Transverse colon (tissue), 4 donors: ENCODE measurements at regions not wholly inside any gene's neighbourhood (a gene's known extent, or its start where the extent isn't known, plus 50 kb on each side); places are given as distances from the start of the nearest gene placed in this dataset.

ENCODE experiments used
- DNase-seq: peaks from one replicate; pipeline ENCODE4 v3.0.0-alpha.2; 2019
- H3K27ac ChIP-seq, 4 donors: fragments of 200-600 bp; sonication (generic); 2 replicates each; pipeline ENCODE4 v1.5.1; 2016 to 2018; ENCODE audit warnings: inconsistent platforms in 4 of 4
- H3K27me3 ChIP-seq: fragments of 200-600 bp; sonication (generic); 2 replicates; pipeline ENCODE4 v1.5.1; 2017; ENCODE audit warnings: inconsistent platforms
- H3K36me3 ChIP-seq, 4 donors: fragments of 200-600 bp; sonication (generic); 2 replicates each; pipeline ENCODE4 v1.5.1; 2017 to 2019; ENCODE audit warnings: inconsistent platforms in 4 of 4
- H3K4me1 ChIP-seq, 4 donors: fragments of 200-600 bp; sonication (generic); 2 replicates each; pipeline ENCODE4 v1.5.1; 2017 to 2020; ENCODE audit warnings: inconsistent platforms in 4 of 4
- H3K4me3 ChIP-seq, 4 donors: fragments of 200-600 bp; sonication (generic); 1 replicate in 1 of 4; 2 replicates in 3 of 4; pipeline versions ENCODE4 v1.5.1 to v1.6.1; 2017 to 2019; ENCODE audit warnings: inconsistent platforms in 4 of 4
- H3K9me3 ChIP-seq, 2 donors: fragments of 200-600 bp; sonication (generic); 2 replicates each; pipeline ENCODE4 v1.5.1; 2017 to 2019; ENCODE audit warnings: inconsistent platforms in 2 of 2
- CTCF ChIP-seq, 5 experiments: fragments of 200-600 bp in 3 of 5; fragments of 450-650 bp in 2 of 5; sonication (generic) in 3 of 5; IDR thresholded peaks; 1 replicate in 2 of 5; 2 replicates in 3 of 5; pipeline ENCODE4 v1.5.1; 2016 to 2017; ENCODE audit warnings: antibody characterized with exemption in 5 of 5, inconsistent platforms in 3 of 5, mild to moderate bottlenecking in 2 of 5, moderate library complexity in 1 of 5
- EP300 ChIP-seq: sonication (generic); formaldehyde crosslinking; IDR thresholded peaks from one replicate; pipeline ENCODE4 v1.6.1; 2017; ENCODE audit warnings: antibody characterized with exemption, low read depth
- POLR2A ChIP-seq: fragments of 450-650 bp; IDR thresholded peaks from one replicate; pipeline ENCODE4 v1.6.1; 2016; ENCODE audit warnings: antibody characterized with exemption, mild to moderate bottlenecking, moderate library complexity
- POLR2AphosphoS5 ChIP-seq, 3 donors: sonication (generic); formaldehyde crosslinking; IDR thresholded peaks; one replicate each; pipeline ENCODE4 v1.6.1; 2016; ENCODE audit warnings: antibody characterized with exemption in 3 of 3
- WGBS, 2 donors: methylation state at CpG; one replicate each; pipeline ENCODE4 v1.1.5; 2018; ENCODE audit warnings: low coverage in 1 of 2; 5-methylcytosine and 5-hydroxymethylcytosine counted together
- in situ Hi-C, 4 donors: fragments of 200-750 bp; cut with MboI; loops; one replicate each; pipeline versions ENCODE4 v1.15.0 to v1.15.1; 2017; ENCODE audit warnings: low sequenced_read_pairs in 3 of 4, low pct_ligation_motif_present in 1 of 4, low pct_unique_long_range_greater_than_20kb in 1 of 4
- intact Hi-C: fragments of 100-400 bp; cut with DNase I; formaldehyde crosslinking; loops from one replicate; pipeline ENCODE4 v1.15.1; 2023; ENCODE audit warnings: low total_unique reads

GRCh38 chrX:128769495-128769894 lies 717.3 kb upstream of the ACTRT1 start:
- Histone ChIP-seq H3K27ac (no peak overlapping the region), H3K4me3 (no peak overlapping the region), H3K4me1 (no peaks in the 10 kb centered on the region), H3K36me3 (no peaks in the 10 kb centered on the region), H3K9me3 (no peaks in the 10 kb centered on the region), H3K27me3 (no peaks in the 10 kb centered on the region)
- 57% methylated on average over 2 of the region's 2 CpGs; no CpG with 5 or more reads in 1 of the 2 donors for WGBS, 2 donors
- in situ Hi-C loops, result no loop called here
- no peak for DNase-seq
- TF ChIP-seq POLR2AphosphoS5 (IDR thresholded peaks at IDR 0.05) (no peak), EP300 (no peak), POLR2A (no peak), CTCF (IDR thresholded peaks at IDR 0.05) (no peak)
- intact Hi-C loops, result no loop called here

GRCh38 chrX:128759745-128760144 lies 707.5 kb upstream of the ACTRT1 start:
- Histone ChIP-seq H3K27me3 (no peaks in the 10 kb centered on the region), H3K36me3 (no peaks in the 10 kb centered on the region), H3K4me3 (no peak overlapping the region), H3K4me1 (no peaks in the 10 kb centered on the region), H3K27ac (no peak overlapping the region), H3K9me3 (no peaks in the 10 kb centered on the region)
- 69% methylated on average over 3 of the region's 3 CpGs; no CpG with 5 or more reads in 1 of the 2 donors for WGBS, 2 donors
- no peak for DNase-seq
- intact Hi-C loops, result no loop called here
- in situ Hi-C loops, result no loop called here
- TF ChIP-seq EP300, result no peak
- no peak for TF ChIP-seq POLR2A
- TF ChIP-seq CTCF (IDR thresholded peaks at IDR 0.05), result no peak
- TF ChIP-seq POLR2AphosphoS5 (IDR thresholded peaks at IDR 0.05), result no peak

- H3K4me3 ChIP-seq, result no peak overlapping the region
- no peaks in the 10 kb centered on the region for H3K27me3 ChIP-seq
- DNase-seq, result no peak
- H3K4me1 ChIP-seq, result no peaks in the 10 kb centered on the region
- no peak for TF ChIP-seq CTCF (IDR thresholded peaks at IDR 0.05)
- TF ChIP-seq EP300, result no peak
- TF ChIP-seq POLR2AphosphoS5 (IDR thresholded peaks at IDR 0.05), result no peak
- no peak for TF ChIP-seq POLR2A
- in situ Hi-C loops, result no loop called here
- no peak overlapping the region for H3K27ac ChIP-seq
- intact Hi-C loops, result no loop called here
- H3K36me3 ChIP-seq, result no peaks in the 10 kb centered on the region
- no peaks in the 10 kb centered on the region for H3K9me3 ChIP-seq
- WGBS, 2 donors, result 47 to 100% methylated on average over 1 of the region's 1 CpG
Measured at GRCh38 chrX:128759177-128759576, 707.0 kb upstream of the ACTRT1 start.

- intact Hi-C loops, result no loop called here
- in situ Hi-C loops, result no loop called here
- no peak overlapping the region for H3K27ac ChIP-seq
- H3K27me3 ChIP-seq, result no peaks in the 10 kb centered on the region
- no peaks in the 10 kb centered on the region for H3K9me3 ChIP-seq
- DNase-seq, result no peak
- H3K4me1 ChIP-seq, result no peaks in the 10 kb centered on the region
- TF ChIP-seq CTCF (IDR thresholded peaks at IDR 0.05) (no peak), EP300 (no peak), POLR2A (no peak), POLR2AphosphoS5 (IDR thresholded peaks at IDR 0.05) (no peak)
- no peak overlapping the region for H3K4me3 ChIP-seq
- no peaks in the 10 kb centered on the region for H3K36me3 ChIP-seq
Measured at GRCh38 chrX:128754130-128754529, 701.9 kb upstream of the ACTRT1 start.
